ENCODE measurements at regions not wholly inside any gene's neighbourhood (a gene's known extent, or its start where the extent isn't known, plus 50 kb on each side); places are given as distances from the start of the nearest gene placed in this dataset.
A peak's percentile ranks its signal among the peaks of the same experiment; 100 is the strongest.

DNA sequence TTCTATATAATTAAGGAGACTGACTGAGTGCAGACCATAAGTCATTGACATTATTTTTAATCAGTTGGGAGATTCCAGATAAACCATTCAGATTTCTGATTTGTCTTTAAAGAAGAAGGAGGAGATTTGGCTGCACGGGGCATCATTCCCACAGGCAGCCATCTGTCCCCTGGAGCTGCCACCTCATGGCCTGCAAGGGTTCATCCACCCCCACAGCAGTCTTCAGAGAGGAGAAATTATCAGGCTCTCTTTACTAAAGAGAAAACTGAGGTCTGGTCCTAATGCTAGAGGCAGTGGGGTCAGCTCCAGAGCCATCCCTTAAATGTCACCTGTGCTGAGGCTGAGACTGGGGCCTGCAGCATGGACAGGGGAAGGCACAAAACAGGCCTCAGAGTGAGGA, 501.3 kb upstream of the SULF2 start:
- DNase-seq, result no peak
- H3K4me1 ChIP-seq, result peaks cover 59% of the 10 kb centered on the region

DNA sequence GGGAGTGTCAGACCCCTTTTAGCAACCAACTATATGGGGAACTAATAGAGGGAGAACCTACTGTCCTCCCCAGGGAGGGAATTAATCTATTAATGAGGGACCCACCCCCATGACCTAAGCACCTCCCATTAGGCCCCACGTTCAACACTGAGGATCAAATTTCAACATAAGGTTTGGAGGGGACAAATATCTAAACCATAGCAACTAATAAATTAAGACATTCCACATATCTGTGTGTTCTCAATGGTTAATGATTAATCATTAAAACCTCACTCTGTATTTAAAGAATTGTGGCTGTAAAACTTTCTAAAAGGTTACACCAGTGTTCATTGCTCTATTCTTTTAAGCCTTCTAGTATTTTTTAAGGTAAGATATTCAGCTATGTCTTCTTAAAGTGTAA, 500.4 kb upstream of the SULF2 start:
- DNase-seq, result no peak
- H3K36me3 ChIP-seq, result no peaks in the 10 kb centered on the region
- no peaks in the 10 kb centered on the region for H3K9me3 ChIP-seq (replicated peaks)
- H3K4me3 ChIP-seq, result no peak overlapping the region
- no peak overlapping the region; the same call in 1 of the 2 replicates for H3K27ac ChIP-seq
- H3K27me3 ChIP-seq, result no peaks in the 10 kb centered on the region
- peaks cover 63% of the 10 kb centered on the region for H3K4me1 ChIP-seq

More for the DNA sequence above, 501.3 kb upstream of the SULF2 start:
- Histone ChIP-seq H3K27me3 (no peaks in the 10 kb centered on the region), H3K36me3 (no peaks in the 10 kb centered on the region), H3K27ac (peak overlapping the region; percentile 64), H3K9me3 (replicated peaks) (no peaks in the 10 kb centered on the region), H3K4me3 (no peak overlapping the region)

- no peak for DNase-seq
- Histone ChIP-seq H3K36me3 (no peaks in the 10 kb centered on the region), H3K27me3 (no peaks in the 10 kb centered on the region), H3K9me3 (replicated peaks) (no peaks in the 10 kb centered on the region), H3K27ac (no peak overlapping the region; the same call in 1 of the 2 replicates), H3K4me3 (no peak overlapping the region), H3K4me1 (peaks cover 63% of the 10 kb centered on the region)
Observed at GRCh38 chr20:48284837-48285236, 499.6 kb upstream of the SULF2 start.

GRCh38 chr20:48284315-48284714, 499.0 kb upstream of the SULF2 start:
- Histone ChIP-seq H3K4me3 (no peak overlapping the region), H3K4me1 (peaks cover 63% of the 10 kb centered on the region), H3K36me3 (no peaks in the 10 kb centered on the region), H3K27me3 (no peaks in the 10 kb centered on the region), H3K9me3 (replicated peaks) (no peaks in the 10 kb centered on the region), H3K27ac (peak overlapping the region; percentile 35)
- DNase-seq, result no peak

- Histone ChIP-seq H3K9me3 (replicated peaks) (no peaks in the 10 kb centered on the region), H3K27me3 (no peaks in the 10 kb centered on the region), H3K4me1 (peaks cover 68% of the 10 kb centered on the region), H3K36me3 (no peaks in the 10 kb centered on the region), H3K27ac (peak overlapping the region; percentile 35), H3K4me3 (no peak overlapping the region)
- peak; percentile 97 to 98 for DNase-seq
Observed at GRCh38 chr20:48283470-48284110, 498.3 kb upstream of the SULF2 start.

GRCh38 chr20:48282591-48283228, 497.4 kb upstream of the SULF2 start:
- Histone ChIP-seq H3K4me1 (peaks cover 69% of the 10 kb centered on the region), H3K4me3 (no peak overlapping the region), H3K9me3 (replicated peaks) (no peaks in the 10 kb centered on the region), H3K27ac (no peak overlapping the region), H3K27me3 (no peaks in the 10 kb centered on the region), H3K36me3 (no peaks in the 10 kb centered on the region)
- DNase-seq, result peak; percentile 64 to 81

DNA sequence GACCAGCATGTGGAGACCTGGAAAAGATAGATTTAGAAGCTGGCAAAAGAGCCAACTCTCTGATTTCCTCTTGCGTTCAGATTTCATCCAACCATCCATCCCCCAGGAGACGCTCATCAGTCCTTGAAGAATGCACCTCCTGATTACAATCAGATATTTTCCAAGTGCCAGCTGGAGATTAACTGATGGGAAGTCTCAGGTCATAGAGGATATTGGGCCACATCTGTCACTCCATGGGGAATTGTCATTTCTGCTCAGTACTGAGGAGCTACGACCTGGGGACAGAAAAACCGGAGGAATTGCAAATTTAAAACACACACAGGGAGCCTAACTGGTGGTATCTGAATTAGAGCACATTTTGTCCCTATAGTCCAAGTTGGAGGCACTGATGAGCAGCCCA, 496.2 kb upstream of the SULF2 start:
- Histone ChIP-seq H3K4me3 (no peak overlapping the region), H3K36me3 (no peaks in the 10 kb centered on the region), H3K27me3 (no peaks in the 10 kb centered on the region), H3K9me3 (replicated peaks) (no peaks in the 10 kb centered on the region), H3K4me1 (peaks cover 69% of the 10 kb centered on the region), H3K27ac (no peak overlapping the region)
- DNase-seq, result no peak

GRCh38 chr20:48278961-48279481, 493.7 kb upstream of the SULF2 start:
- H3K27me3 ChIP-seq, result no peaks in the 10 kb centered on the region
- peaks cover 63% of the 10 kb centered on the region for H3K4me1 ChIP-seq
- no peak for DNase-seq
- H3K27ac ChIP-seq, result no peak overlapping the region
- no peaks in the 10 kb centered on the region for H3K36me3 ChIP-seq
- H3K9me3 ChIP-seq (replicated peaks), result no peaks in the 10 kb centered on the region
- no peak overlapping the region for H3K4me3 ChIP-seq

- H3K36me3 ChIP-seq, result no peaks in the 10 kb centered on the region
- H3K4me1 ChIP-seq, result peaks cover 46% of the 10 kb centered on the region
- DNase-seq, result no peak
- no peak overlapping the region for H3K27ac ChIP-seq
- H3K27me3 ChIP-seq, result no peaks in the 10 kb centered on the region
- H3K9me3 ChIP-seq (replicated peaks), result no peaks in the 10 kb centered on the region
- no peak overlapping the region for H3K4me3 ChIP-seq
Observed at GRCh38 chr20:48277266-48277665, 492.0 kb upstream of the SULF2 start.

DNA sequence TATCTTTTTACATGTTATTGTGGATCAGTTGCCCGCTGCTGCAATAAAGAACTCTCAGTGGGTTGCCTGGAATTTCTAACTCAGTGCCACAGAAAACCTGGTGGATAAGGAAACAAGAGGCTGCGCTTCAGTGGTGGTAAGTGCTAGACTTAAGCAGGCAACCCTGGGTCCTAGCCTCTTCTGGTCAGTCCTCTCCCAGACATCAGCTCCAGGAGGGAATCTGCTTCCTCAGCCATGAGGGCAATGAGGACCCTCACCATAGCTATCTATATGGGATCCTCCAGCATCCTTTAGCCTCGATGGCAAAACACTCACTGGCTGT, 490.7 kb upstream of the SULF2 start:
- peak overlapping the region; percentile 6 for H3K4me3 ChIP-seq
- peak overlapping the region; percentile 70 for H3K27ac ChIP-seq
- no peaks in the 10 kb centered on the region for H3K9me3 ChIP-seq (replicated peaks)
- no peak for DNase-seq
- peaks cover 40% of the 10 kb centered on the region for H3K4me1 ChIP-seq
- no peaks in the 10 kb centered on the region for H3K36me3 ChIP-seq
- no peaks in the 10 kb centered on the region for H3K27me3 ChIP-seq

DNA sequence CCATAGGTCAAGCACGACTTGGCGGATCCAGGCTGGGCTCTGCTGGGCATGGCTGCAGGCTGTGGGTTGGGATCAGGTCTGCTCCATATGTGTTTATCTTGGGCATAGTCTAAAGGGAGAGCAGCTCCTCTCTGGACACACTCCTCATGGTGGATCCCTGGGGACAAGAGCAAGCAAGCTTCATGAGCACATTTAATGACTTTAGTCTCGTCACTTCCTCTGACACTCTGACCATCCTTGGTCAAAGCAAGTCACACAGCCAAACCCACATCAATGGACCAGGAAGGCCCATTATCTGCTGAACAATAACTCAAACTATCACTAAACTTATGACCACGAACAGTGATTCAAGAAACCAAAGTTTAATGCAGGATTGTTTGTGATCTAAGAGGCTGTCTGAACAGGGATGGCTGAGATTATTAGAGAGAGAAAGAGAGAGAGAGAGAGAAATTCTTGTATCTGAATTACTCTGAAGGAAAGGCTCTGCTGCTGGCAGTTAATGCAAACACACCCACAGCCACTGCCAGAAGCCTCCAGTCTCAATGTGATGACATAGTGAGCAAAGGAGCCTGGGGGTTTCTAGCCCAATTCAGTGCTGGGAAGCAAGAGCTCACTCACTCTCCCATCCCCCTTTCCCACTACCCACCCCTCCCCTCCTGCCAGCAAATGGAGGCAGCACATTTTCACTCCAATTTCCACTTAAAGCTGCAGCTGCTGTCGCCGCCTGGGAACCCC, 490.2 kb upstream of the SULF2 start:
- DNase-seq, result peak; percentile 98 to 99
- Histone ChIP-seq H3K27me3 (no peaks in the 10 kb centered on the region), H3K9me3 (replicated peaks) (no peaks in the 10 kb centered on the region), H3K4me3 (peak overlapping the region; percentile 7; the same call in 1 of the 2 replicates), H3K36me3 (no peaks in the 10 kb centered on the region), H3K27ac (peak overlapping the region; percentile 70), H3K4me1 (peaks cover 37% of the 10 kb centered on the region)

DNA sequence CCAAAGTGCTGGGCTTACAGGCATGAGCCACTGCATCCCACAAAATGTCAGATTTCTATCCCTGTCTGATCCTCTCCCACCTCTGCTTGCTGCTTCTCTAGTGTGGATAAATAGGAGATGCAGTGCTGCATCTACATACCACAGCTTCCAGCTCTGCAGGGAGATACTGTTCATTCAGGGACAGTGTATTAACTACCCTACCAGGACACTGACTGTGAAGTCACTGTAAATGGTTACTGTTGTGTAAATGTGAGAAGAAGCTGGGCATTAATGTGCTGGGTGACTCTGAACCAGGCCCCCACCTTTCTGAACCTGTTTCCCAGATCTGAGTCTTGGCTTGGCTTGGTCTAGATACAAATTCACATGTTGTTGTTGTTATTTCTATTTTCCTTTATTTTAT, 488.6 kb upstream of the SULF2 start:
- Histone ChIP-seq H3K4me3 (no peak overlapping the region), H3K36me3 (no peaks in the 10 kb centered on the region), H3K9me3 (replicated peaks) (no peaks in the 10 kb centered on the region; the same call in 1 of the 2 replicates), H3K4me1 (peaks cover 35% of the 10 kb centered on the region), H3K27ac (no peak overlapping the region), H3K27me3 (no peaks in the 10 kb centered on the region)
- no peak for DNase-seq

DNA sequence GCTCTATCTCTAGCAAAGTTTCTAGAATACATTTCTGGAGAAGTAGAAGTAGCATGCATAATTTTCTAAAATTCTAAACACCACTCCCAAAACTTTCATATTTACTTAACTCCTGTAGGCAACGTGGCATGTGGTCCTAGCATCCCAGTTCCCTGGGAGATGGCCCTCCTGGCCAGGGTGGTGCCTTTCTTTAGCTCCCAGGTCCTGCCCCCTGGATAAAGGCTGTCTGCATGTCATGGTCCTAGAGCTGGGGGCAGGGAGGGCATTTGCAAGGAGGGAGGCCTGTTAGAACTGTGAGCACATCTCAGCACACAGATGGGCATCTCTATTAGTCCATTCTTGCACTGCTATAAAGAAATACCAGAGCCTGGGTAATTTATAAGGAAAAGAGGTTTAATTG, 485.6 kb upstream of the SULF2 start:
- H3K27ac ChIP-seq, result no peak overlapping the region
- DNase-seq, result no peak
- no peaks in the 10 kb centered on the region; the same call in 1 of the 2 replicates for H3K9me3 ChIP-seq (replicated peaks)
- H3K27me3 ChIP-seq, result no peaks in the 10 kb centered on the region
- no peak overlapping the region for H3K4me3 ChIP-seq
- no peaks in the 10 kb centered on the region for H3K36me3 ChIP-seq
- peaks cover 12% of the 10 kb centered on the region for H3K4me1 ChIP-seq

GRCh38 chr20:48267860-48268633, 482.8 kb upstream of the SULF2 start:
- Histone ChIP-seq H3K4me1 (no peaks in the 10 kb centered on the region), H3K9me3 (replicated peaks) (no peaks in the 10 kb centered on the region; the same call in 1 of the 2 replicates), H3K27ac (no peak overlapping the region), H3K4me3 (no peak overlapping the region), H3K36me3 (no peaks in the 10 kb centered on the region), H3K27me3 (no peaks in the 10 kb centered on the region)
- DNase-seq, result no peak

Data from SJCRH30 (cell line).